OCI-LY3 (cell line): ENCODE measurements at regions not wholly inside any gene's neighbourhood (a gene's known extent, or its start where the extent isn't known, plus 50 kb on each side); places are given as distances from the start of the nearest gene placed in this dataset.

ENCODE experiments used
- EZH2phosphoT487 ChIP-seq: fragments of 200-600 bp; shearing (Covaris generic); IDR thresholded peaks from 2 replicates; pipeline ENCODE4 v1.6.1; 2018; ENCODE audit warnings: antibody characterized with exemption, mixed run types, low read depth
- TF ChIP-seq, protein P1 (sequence below): fragments of 200-600, 300-600 bp; sonication (generic); IDR thresholded peaks from 2 replicates; pipeline ENCODE4 v1.5.1; 2014; ENCODE audit warnings: antibody characterized with exemption, low read length, low read depth

DNA sequence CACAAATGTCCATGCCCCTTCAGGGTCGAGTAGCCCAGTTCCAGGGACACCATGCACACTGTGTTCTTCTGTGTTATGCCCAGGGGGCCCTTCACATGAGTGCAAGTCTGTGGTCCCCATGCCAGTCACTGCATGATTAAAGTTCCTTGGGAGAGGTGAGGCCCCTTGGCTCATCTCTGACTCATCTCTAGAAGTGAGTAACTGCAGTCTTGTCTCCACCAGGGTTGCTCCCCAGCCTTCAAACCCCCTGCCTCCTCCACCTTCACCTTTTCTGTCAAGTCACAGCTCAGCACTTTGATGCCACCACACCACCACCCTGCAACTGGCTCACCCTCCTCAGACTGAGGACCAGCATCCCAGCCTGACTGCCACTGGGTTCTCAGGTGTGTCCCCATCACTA is 161.7 kb downstream of the UNC5CL start:
- no peak for TF ChIP-seq EZH2phosphoT487
- TF ChIP-seq, protein P1, sequence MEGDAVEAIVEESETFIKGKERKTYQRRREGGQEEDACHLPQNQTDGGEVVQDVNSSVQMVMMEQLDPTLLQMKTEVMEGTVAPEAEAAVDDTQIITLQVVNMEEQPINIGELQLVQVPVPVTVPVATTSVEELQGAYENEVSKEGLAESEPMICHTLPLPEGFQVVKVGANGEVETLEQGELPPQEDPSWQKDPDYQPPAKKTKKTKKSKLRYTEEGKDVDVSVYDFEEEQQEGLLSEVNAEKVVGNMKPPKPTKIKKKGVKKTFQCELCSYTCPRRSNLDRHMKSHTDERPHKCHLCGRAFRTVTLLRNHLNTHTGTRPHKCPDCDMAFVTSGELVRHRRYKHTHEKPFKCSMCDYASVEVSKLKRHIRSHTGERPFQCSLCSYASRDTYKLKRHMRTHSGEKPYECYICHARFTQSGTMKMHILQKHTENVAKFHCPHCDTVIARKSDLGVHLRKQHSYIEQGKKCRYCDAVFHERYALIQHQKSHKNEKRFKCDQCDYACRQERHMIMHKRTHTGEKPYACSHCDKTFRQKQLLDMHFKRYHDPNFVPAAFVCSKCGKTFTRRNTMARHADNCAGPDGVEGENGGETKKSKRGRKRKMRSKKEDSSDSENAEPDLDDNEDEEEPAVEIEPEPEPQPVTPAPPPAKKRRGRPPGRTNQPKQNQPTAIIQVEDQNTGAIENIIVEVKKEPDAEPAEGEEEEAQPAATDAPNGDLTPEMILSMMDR: no peak
